ENCODE measurements at regions not wholly inside any gene's neighbourhood (a gene's known extent, or its start where the extent isn't known, plus 50 kb on each side); places are given as distances from the start of the nearest gene placed in this dataset.
"Not testable (repeated sequence)": the region's sequence is repeated elsewhere in the genome, so short reads cannot be mapped to it uniquely, and the experiment has no call there.

DNA sequence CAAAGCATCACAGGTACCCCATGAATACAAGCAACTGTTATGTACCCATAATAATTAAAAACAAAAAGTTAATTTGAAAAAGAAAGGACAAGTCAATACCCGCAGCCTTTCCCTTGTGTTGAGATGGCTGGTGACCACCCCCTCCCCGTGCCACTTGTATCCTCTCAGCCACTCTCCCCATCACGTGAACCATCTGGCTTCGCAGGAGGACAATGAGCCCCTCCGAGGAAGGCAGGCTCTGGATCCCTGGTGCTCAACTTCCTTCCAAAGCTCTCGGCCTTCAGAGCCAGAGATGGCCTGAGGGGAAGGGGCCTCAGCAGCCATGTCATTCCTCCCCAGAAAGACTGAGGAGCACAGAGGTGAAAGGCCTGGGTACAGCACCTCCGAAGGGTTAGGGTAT lies 120.4 kb upstream of the RAB4A start:
- no peaks in the 10 kb centered on the region for H3K4me1 Mint-ChIP-seq (ENCODE audit: low read depth)

GRCh38 chr1:229151412-229151811 lies 119.5 kb upstream of the RAB4A start:
- not testable (repeated sequence) for H3K27ac Mint-ChIP-seq; H3K4me1 Mint-ChIP-seq (ENCODE audit: low read depth); H3K36me3 Mint-ChIP-seq (ENCODE audit: low read depth); H3K27me3 Mint-ChIP-seq (ENCODE audit: insufficient read depth); H3K4me3 Mint-ChIP-seq; DNase-seq
- H3K9me3 Mint-ChIP-seq, result peaks cover 12% of the 10 kb centered on the region

More for the DNA sequence above, 120.4 kb upstream of the RAB4A start:
- peaks cover 6% of the 10 kb centered on the region for H3K27me3 Mint-ChIP-seq (ENCODE audit: insufficient read depth)
- no peak overlapping the region for H3K27ac Mint-ChIP-seq
- peaks cover 18% of the 10 kb centered on the region for H3K9me3 Mint-ChIP-seq
- H3K36me3 Mint-ChIP-seq (ENCODE audit: low read depth), result no peaks in the 10 kb centered on the region; the same call in 1 of the 2 replicates
- no peak overlapping the region for H3K4me3 Mint-ChIP-seq
- DNase-seq, result no peak
- TF ChIP-seq, protein P1, sequence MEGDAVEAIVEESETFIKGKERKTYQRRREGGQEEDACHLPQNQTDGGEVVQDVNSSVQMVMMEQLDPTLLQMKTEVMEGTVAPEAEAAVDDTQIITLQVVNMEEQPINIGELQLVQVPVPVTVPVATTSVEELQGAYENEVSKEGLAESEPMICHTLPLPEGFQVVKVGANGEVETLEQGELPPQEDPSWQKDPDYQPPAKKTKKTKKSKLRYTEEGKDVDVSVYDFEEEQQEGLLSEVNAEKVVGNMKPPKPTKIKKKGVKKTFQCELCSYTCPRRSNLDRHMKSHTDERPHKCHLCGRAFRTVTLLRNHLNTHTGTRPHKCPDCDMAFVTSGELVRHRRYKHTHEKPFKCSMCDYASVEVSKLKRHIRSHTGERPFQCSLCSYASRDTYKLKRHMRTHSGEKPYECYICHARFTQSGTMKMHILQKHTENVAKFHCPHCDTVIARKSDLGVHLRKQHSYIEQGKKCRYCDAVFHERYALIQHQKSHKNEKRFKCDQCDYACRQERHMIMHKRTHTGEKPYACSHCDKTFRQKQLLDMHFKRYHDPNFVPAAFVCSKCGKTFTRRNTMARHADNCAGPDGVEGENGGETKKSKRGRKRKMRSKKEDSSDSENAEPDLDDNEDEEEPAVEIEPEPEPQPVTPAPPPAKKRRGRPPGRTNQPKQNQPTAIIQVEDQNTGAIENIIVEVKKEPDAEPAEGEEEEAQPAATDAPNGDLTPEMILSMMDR (IDR thresholded peaks at IDR 0.05), result no peak

- H3K27ac Mint-ChIP-seq, result no peak overlapping the region
- peaks cover 4% of the 10 kb centered on the region for H3K9me3 Mint-ChIP-seq
- H3K4me3 Mint-ChIP-seq, result no peak overlapping the region
- TF ChIP-seq, protein P1 (IDR thresholded peaks at IDR 0.05), result no peak
- H3K36me3 Mint-ChIP-seq (ENCODE audit: low read depth), result no peaks in the 10 kb centered on the region
- H3K27me3 Mint-ChIP-seq (ENCODE audit: insufficient read depth), result peaks cover 4% of the 10 kb centered on the region
- DNase-seq, result no peak
- no peaks in the 10 kb centered on the region for H3K4me1 Mint-ChIP-seq (ENCODE audit: low read depth)
Observed at GRCh38 chr1:229152311-229152710, 118.6 kb upstream of the RAB4A start.

DNA sequence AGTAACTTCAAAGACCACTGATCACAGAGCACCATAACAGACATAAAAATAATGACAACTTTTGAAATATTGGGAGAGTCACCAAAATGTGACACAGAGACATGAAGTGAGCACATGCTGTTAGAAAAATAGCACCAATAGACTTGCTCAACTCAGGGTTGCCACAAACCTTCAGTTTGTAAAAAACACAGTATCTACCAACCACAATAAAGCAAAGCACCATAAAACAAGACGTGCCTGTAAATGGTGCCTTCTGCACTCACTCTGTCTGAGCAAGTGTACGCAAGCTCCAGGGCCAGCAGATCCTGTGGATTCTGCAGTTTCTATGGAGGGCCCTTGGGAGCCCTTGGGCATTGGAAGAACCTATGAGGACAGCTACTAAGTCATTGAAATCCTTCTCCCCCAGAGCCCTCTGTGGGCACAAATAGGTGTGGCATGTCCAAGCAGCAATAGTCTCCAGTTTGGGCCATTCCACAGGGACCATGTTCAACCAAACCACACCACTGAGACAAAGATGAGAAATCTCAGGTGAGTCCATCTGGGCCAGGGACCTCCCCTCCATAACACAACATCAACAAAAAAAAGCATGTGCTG lies 116.9 kb upstream of the RAB4A start:
- no peak for DNase-seq
- TF ChIP-seq, protein P1 (IDR thresholded peaks at IDR 0.05), result no peak
- no peak overlapping the region for H3K4me3 Mint-ChIP-seq
- peaks cover 2% of the 10 kb centered on the region for H3K27me3 Mint-ChIP-seq (ENCODE audit: insufficient read depth)
- no peaks in the 10 kb centered on the region; the same call in 1 of the 2 replicates for H3K9me3 Mint-ChIP-seq
- no peak overlapping the region for H3K27ac Mint-ChIP-seq
- no peaks in the 10 kb centered on the region for H3K36me3 Mint-ChIP-seq (ENCODE audit: low read depth)
- H3K4me1 Mint-ChIP-seq (ENCODE audit: low read depth), result no peaks in the 10 kb centered on the region

DNA sequence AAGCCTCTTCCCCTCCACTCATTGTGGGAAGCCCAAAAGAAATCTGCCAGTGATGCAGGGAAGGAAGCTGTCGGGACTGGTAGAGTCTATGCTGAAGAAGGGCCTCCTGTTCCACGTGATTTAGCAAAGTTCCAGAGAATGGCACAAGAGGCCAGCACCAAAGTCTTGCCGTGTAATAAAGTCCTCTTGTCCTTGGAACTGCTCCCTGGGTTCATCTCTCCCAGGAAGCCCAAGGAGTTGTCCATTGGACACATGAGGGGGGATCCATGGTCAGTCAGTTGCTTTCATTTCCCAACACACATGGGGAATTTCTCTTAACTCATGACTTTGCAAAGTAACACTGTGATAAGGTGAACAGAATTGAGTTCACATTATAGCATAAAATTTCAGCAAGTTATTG lies 116.1 kb upstream of the RAB4A start:
- Mint-ChIP-seq H3K4me1 (ENCODE audit: low read depth) (no peaks in the 10 kb centered on the region), H3K27me3 (ENCODE audit: insufficient read depth) (peaks cover 4% of the 10 kb centered on the region), H3K27ac (no peak overlapping the region), H3K4me3 (no peak overlapping the region), H3K36me3 (ENCODE audit: low read depth) (no peaks in the 10 kb centered on the region), H3K9me3 (peaks cover 7% of the 10 kb centered on the region; the same call in 1 of the 2 replicates)
- TF ChIP-seq, protein P1 (IDR thresholded peaks at IDR 0.05), result no peak
- DNase-seq, result no peak

GRCh38 chr1:229155472-229155871 lies 115.4 kb upstream of the RAB4A start:
- H3K4me3 Mint-ChIP-seq, result no peak overlapping the region
- no peaks in the 10 kb centered on the region for H3K4me1 Mint-ChIP-seq (ENCODE audit: low read depth)
- no peak overlapping the region for H3K27ac Mint-ChIP-seq
- no peaks in the 10 kb centered on the region for H3K36me3 Mint-ChIP-seq (ENCODE audit: low read depth)
- TF ChIP-seq, protein P1 (IDR thresholded peaks at IDR 0.05), result no peak
- peaks cover 4% of the 10 kb centered on the region for H3K27me3 Mint-ChIP-seq (ENCODE audit: insufficient read depth)
- no peak for DNase-seq
- peaks cover 7% of the 10 kb centered on the region; the same call in 1 of the 2 replicates for H3K9me3 Mint-ChIP-seq

Data from HFFc6 (cell line).